SK-N-SH (cell line): ENCODE measurements at regions not wholly inside any gene's neighbourhood (a gene's known extent, or its start where the extent isn't known, plus 50 kb on each side); places are given as distances from the start of the nearest gene placed in this dataset.

Experiments
- CHD2 ChIP-seq: fragments of 150-350 bp; IDR thresholded peaks from 2 replicates; pipeline ENCODE4 v1.6.1; 2018; ENCODE audit warnings: low read length; ENCODE audit not compliant: partially characterized antibody
- CTCF ChIP-seq: fragments of 200-600 bp; sonication (generic); IDR thresholded peaks from 2 replicates; pipeline ENCODE4 v1.6.1; 2017; ENCODE audit warnings: antibody characterized with exemption, mild to moderate bottlenecking, moderate library complexity
- FOXM1 ChIP-seq: IDR thresholded peaks from 2 replicates; pipeline ENCODE4 v1.4.0; 2012; ENCODE audit warnings: low read depth, mild to moderate bottlenecking
- GABPA ChIP-seq: IDR thresholded peaks from 2 replicates; pipeline ENCODE4 v1.4.0; 2012; ENCODE audit warnings: low read depth, mild to moderate bottlenecking
- JUND ChIP-seq: IDR thresholded peaks from 2 replicates; pipeline ENCODE4 v1.4.0; 2012
- POLR2AphosphoS5 ChIP-seq: IDR thresholded peaks from 2 replicates; pipeline ENCODE4 v1.6.1; 2012; ENCODE audit warnings: low read depth, low read length
- RXRA ChIP-seq: IDR thresholded peaks from 2 replicates; pipeline ENCODE4 v1.4.0; 2012; ENCODE audit warnings: low read depth, mild to moderate bottlenecking, borderline replicate concordance
- SIN3A ChIP-seq: IDR thresholded peaks from 2 replicates; pipeline ENCODE4 v1.6.1; 2012; ENCODE audit warnings: low read depth, mild to moderate bottlenecking, low read length, moderate library complexity, borderline replicate concordance
- SMC3 ChIP-seq: IDR thresholded peaks from 2 replicates; pipeline ENCODE4 v1.6.1; 2012; ENCODE audit warnings: low read depth, low read length, improper control_type of control experiment
- TAF1 ChIP-seq: IDR thresholded peaks from 2 replicates; pipeline ENCODE4 v1.6.1; 2012; ENCODE audit warnings: low read depth, mild to moderate bottlenecking, low read length, moderate library complexity, borderline replicate concordance
- TF ChIP-seq, protein P1 (sequence below): IDR thresholded peaks from 2 replicates; pipeline ENCODE4; 2012

- peak; percentile 50 for TF ChIP-seq CTCF
- no peak for TF ChIP-seq TAF1
- no peak for TF ChIP-seq SIN3A
- TF ChIP-seq JUND = no peak
- no peak for TF ChIP-seq CHD2
- TF ChIP-seq, protein P1, sequence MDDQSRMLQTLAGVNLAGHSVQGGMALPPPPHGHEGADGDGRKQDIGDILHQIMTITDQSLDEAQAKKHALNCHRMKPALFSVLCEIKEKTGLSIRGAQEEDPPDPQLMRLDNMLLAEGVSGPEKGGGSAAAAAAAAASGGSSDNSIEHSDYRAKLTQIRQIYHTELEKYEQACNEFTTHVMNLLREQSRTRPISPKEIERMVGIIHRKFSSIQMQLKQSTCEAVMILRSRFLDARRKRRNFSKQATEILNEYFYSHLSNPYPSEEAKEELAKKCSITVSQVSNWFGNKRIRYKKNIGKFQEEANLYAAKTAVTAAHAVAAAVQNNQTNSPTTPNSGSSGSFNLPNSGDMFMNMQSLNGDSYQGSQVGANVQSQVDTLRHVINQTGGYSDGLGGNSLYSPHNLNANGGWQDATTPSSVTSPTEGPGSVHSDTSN = no peak
- no peak for TF ChIP-seq POLR2AphosphoS5
- TF ChIP-seq FOXM1 = no peak
- TF ChIP-seq GABPA = no peak
- no peak for TF ChIP-seq SMC3
- no peak for TF ChIP-seq RXRA
Measured at GRCh38 chr7:142319970-142320369, 62.1 kb upstream of the PRSS58 start.
